SU-DHL-6 (cell line): ENCODE measurements at regions not wholly inside any gene's neighbourhood (a gene's known extent, or its start where the extent isn't known, plus 50 kb on each side); places are given as distances from the start of the nearest gene placed in this dataset.

Experiments
- CTCF ChIP-seq: fragments of 200-600 bp; sonication (generic); IDR thresholded peaks from one replicate; pipeline ENCODE4 v1.5.1; 2017; ENCODE audit warnings: antibody characterized with exemption, mild to moderate bottlenecking, low read length, moderate library complexity; ENCODE audit not compliant: insufficient read depth, poor library complexity, severe bottlenecking
- EZH2phosphoT487 ChIP-seq: fragments of 200-600 bp; sonication (generic), shearing (Covaris generic); conservative IDR thresholded peaks from 2 replicates; pipeline ENCODE4 v1.6.1; 2018; ENCODE audit warnings: mild to moderate bottlenecking, antibody characterized with exemption, low read length, moderate library complexity, mixed read lengths

- TF ChIP-seq CTCF (no peak), EZH2phosphoT487 (no peak)
Measured at GRCh38 chr18:59083136-59083818, 56.4 kb upstream of the SEC11C start.
